ENCODE measurements at regions not wholly inside any gene's neighbourhood (a gene's known extent, or its start where the extent isn't known, plus 50 kb on each side); places are given as distances from the start of the nearest gene placed in this dataset.

GRCh38 chr20:24870057-24870456 lies 79.0 kb upstream of the CST7 start:
- DNase-seq (ENCODE audit: low read depth) = no peak
- TF ChIP-seq, protein P1, sequence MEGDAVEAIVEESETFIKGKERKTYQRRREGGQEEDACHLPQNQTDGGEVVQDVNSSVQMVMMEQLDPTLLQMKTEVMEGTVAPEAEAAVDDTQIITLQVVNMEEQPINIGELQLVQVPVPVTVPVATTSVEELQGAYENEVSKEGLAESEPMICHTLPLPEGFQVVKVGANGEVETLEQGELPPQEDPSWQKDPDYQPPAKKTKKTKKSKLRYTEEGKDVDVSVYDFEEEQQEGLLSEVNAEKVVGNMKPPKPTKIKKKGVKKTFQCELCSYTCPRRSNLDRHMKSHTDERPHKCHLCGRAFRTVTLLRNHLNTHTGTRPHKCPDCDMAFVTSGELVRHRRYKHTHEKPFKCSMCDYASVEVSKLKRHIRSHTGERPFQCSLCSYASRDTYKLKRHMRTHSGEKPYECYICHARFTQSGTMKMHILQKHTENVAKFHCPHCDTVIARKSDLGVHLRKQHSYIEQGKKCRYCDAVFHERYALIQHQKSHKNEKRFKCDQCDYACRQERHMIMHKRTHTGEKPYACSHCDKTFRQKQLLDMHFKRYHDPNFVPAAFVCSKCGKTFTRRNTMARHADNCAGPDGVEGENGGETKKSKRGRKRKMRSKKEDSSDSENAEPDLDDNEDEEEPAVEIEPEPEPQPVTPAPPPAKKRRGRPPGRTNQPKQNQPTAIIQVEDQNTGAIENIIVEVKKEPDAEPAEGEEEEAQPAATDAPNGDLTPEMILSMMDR (IDR thresholded peaks at IDR 0.05; ENCODE audit: low read length, missing control alignments) = no peak
- H3K4me3 ChIP-seq (replicated peaks; ENCODE audit: low read depth, low read length) = no peak overlapping the region

GRCh38 chr20:24870881-24871280 lies 78.2 kb upstream of the CST7 start:
- H3K4me3 ChIP-seq (replicated peaks; ENCODE audit: low read depth, low read length) = no peak overlapping the region
- no peak for DNase-seq (ENCODE audit: low read depth)
- TF ChIP-seq, protein P1 (IDR thresholded peaks at IDR 0.05; ENCODE audit: low read length, missing control alignments) = no peak

DNA sequence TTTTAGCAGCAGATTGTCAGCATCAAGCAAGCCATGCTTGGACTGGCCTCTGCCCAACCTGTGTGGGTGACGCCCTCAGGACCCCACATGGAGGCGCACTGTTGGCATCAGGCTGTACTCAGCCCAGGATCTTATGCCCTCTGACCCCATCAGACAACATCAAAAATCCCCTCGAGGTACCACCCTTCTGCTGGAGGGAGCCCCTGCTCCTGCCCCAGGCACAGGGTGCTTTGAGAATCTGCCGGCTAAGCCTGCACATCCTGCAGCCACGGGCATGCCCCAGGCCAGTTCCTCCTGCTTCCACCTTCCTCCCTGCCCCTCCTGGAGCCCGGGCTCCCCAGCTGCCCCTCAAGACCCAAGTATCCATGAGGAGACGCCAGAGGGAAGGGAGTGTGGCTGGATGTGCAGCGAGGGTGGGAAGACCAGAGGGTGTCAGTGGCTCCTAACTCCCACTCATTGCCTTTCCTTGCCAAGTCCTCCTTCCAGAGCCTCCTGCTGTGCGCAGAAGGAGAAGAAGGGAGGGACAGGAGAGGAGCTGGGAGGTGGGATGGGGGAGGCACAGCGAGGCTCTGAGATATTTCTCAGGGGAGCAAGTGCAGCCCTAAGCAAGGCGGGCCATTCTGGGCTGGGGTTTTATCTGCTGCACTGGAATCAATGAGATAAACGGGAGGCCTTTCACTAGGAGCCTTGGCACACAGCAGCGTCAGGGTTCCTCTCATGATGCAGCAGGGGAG lies 77.4 kb upstream of the CST7 start:
- no peak for DNase-seq (ENCODE audit: low read depth)
- TF ChIP-seq, protein P1 (IDR thresholded peaks at IDR 0.05; ENCODE audit: low read length, missing control alignments) = no peak
- no peak overlapping the region for H3K4me3 ChIP-seq (replicated peaks; ENCODE audit: low read depth, low read length)

DNA sequence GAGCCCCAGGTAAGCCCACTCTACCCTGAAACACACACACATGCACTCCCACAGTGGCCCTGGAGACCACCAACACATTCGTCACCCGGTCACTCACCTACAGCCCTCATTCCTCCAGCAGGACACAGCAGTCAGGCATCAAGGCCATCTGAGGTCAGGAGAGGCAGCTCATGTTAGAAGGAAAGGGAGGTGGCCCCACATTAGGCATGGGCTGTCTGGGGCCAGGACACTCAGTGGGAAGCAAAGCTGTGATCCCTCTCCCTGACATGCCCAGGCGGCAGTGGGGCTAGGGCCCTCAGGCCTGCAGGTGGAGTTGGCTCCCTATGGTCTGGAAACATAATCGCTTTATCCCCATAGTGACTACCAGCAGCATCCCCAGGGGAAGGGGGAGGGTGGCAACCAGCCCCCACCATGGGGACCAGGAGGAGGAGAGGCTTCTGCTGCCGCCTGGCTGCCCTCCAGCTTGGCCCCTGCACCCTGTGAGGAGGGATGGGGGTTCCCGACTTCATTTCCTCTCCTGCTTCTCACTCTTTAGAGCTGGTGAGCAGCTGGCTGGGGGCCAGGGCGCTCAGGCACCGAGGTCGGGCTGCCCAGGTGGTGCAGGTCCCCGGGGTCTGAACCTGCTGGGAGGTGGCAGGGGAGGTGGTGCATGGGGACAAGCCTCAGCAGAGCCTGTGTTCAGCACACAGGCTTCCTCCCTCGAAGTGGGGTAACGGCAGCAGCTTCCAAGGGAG lies 76.6 kb upstream of the CST7 start:
- no peak overlapping the region for H3K4me3 ChIP-seq (replicated peaks; ENCODE audit: low read depth, low read length)
- TF ChIP-seq, protein P1 (IDR thresholded peaks at IDR 0.05; ENCODE audit: low read length, missing control alignments) = no peak
- no peak for DNase-seq (ENCODE audit: low read depth)

DNA sequence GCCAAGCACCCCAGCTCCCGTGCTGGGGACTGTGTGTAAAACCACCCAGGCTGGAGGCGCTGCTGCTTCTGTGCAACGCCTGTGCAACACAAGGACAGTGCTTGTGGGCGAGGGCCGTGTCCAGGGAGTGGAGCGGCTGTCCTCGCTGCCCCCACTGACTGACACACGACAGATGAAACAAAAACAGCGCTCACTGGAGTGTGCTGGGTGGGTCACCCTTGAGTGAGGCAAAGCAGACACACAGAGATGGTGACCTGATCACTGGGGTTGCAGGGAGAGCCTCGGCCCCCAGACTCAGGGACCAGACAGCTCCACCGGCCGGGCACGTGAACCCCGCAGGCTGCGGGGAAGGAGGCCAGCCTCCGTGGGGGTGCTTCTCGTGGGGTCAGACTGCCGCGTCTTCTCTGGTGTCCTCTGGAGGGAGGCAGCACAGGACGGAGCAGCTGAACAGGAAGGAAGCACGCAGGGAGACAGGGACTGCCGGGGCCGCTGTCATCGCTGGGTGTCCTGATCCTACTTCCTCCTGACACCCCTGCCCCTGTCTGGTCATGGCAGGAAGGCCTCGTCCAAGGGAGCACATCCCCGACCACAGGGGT lies 75.9 kb upstream of the CST7 start:
- no peak for DNase-seq (ENCODE audit: low read depth)

DNA sequence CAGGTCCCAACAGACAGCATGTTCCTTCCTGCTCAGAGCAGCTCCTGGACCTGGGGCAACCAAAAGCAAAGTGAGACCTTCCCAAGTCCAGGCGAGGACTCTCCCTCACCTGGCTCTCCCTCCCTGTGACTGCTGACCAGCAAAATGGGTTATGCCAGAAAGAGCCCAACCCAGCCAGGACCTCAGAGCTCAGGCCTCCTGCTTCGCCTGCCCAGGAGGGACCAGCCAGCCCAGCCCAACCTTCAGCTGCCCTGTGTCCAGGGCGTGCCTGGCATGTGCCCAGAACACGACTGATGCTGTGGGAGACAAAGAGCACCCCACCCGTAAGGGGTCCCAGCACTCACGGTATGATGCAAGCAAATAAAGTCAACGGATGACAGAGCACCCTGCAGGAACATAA lies 74.0 kb upstream of the CST7 start:
- no peak for DNase-seq (ENCODE audit: low read depth)
- H3K4me3 ChIP-seq (replicated peaks; ENCODE audit: low read depth, low read length) = no peak overlapping the region
- TF ChIP-seq, protein P1 (IDR thresholded peaks at IDR 0.05; ENCODE audit: low read length, missing control alignments) = no peak

More for the DNA sequence above, 75.9 kb upstream of the CST7 start:
- TF ChIP-seq, protein P1 (IDR thresholded peaks at IDR 0.05; ENCODE audit: low read length, missing control alignments) = no peak
- H3K4me3 ChIP-seq (replicated peaks; ENCODE audit: low read depth, low read length) = no peak overlapping the region
